Spleen (tissue), 11 donors: ENCODE measurements at regions not wholly inside any gene's neighbourhood (a gene's known extent, or its start where the extent isn't known, plus 50 kb on each side); places are given as distances from the start of the nearest gene placed in this dataset.

ENCODE experiments used
- DNase-seq: peaks from one replicate; pipeline ENCODE4 v3.0.0-alpha.2; 2020
- H3K27ac ChIP-seq, 8 donors: fragments of 200-600 bp; sonication (generic) in 7 of 8; 1 replicate in 4 of 8; 2 replicates in 4 of 8; pipeline versions ENCODE4 v1.5.0 to v1.8.0; 2016 to 2021; ENCODE audit warnings: inconsistent platforms in 4 of 8, mild to moderate bottlenecking in 4 of 8, moderate library complexity in 1 of 8
- H3K27me3 ChIP-seq, 7 donors: fragments of 200-600 bp; sonication (generic) in 6 of 7; replicated peaks in 1 of 7; 1 replicate in 4 of 7; 2 replicates in 3 of 7; pipeline versions ENCODE4 v1.5.0 to v1.8.0; 2016 to 2021; ENCODE audit warnings: inconsistent platforms in 3 of 7, mild to moderate bottlenecking in 1 of 7
- H3K36me3 ChIP-seq, 6 donors: fragments of 200-600 bp; sonication (generic) in 5 of 6; 1 replicate in 4 of 6; 2 replicates in 2 of 6; pipeline versions ENCODE4 v1.5.0 to v1.8.0; 2016 to 2021; ENCODE audit warnings: inconsistent platforms in 2 of 6
- H3K4me1 ChIP-seq, 6 donors: fragments of 200-600 bp; sonication (generic) in 5 of 6; 1 replicate in 3 of 6; 2 replicates in 3 of 6; pipeline versions ENCODE4 v1.5.0 to v1.8.0; 2016 to 2021; ENCODE audit warnings: inconsistent platforms in 3 of 6
- H3K4me3 ChIP-seq, 8 donors: fragments of 200-600 bp; sonication (generic) in 7 of 8; 1 replicate in 4 of 8; 2 replicates in 4 of 8; pipeline versions ENCODE4 v1.5.0 to v1.8.0; 2016 to 2021; ENCODE audit warnings: inconsistent platforms in 4 of 8, mild to moderate bottlenecking in 4 of 8, moderate library complexity in 2 of 8
- H3K9me3 ChIP-seq, 8 donors: fragments of 200-600 bp; sonication (generic) in 7 of 8; 1 replicate in 4 of 8; 2 replicates in 4 of 8; pipeline versions ENCODE4 v1.5.0 to v1.8.0; 2016 to 2021; ENCODE audit warnings: inconsistent platforms in 4 of 8
- POLR2A ChIP-seq, 3 donors: fragments of 450-650 bp; IDR thresholded peaks; one replicate each; pipeline ENCODE4 v1.5.1; 2017; ENCODE audit warnings: antibody characterized with exemption in 3 of 3, mild to moderate bottlenecking in 1 of 3
- POLR2AphosphoS5 ChIP-seq, 3 donors: sonication (generic); formaldehyde crosslinking; IDR thresholded peaks; one replicate each; pipeline ENCODE4 v1.5.1; 2017; ENCODE audit warnings: antibody characterized with exemption in 3 of 3
- WGBS, 5 donors: extraction: QIAGEN DNeasy Blood & Tissue Kit in 3 of 5; methylation state at CpG; one replicate each; pipeline versions ENCODE4 v1.1.5 to v1.1.7; 2013 to 2018; 5-methylcytosine and 5-hydroxymethylcytosine counted together
- intact Hi-C: fragments of 100-400 bp; cut with DNase I; formaldehyde crosslinking; loops from one replicate; pipeline ENCODE4 v1.15.0; 2023; ENCODE audit warnings: low total_unique reads
- TF ChIP-seq, protein P1 (sequence below), 11 experiments: fragments of 200-600 bp in 7 of 11; fragments of 450-650 bp in 4 of 11; sonication (generic) in 4 of 11; IDR thresholded peaks in 8 of 11; conservative IDR thresholded peaks in 3 of 11; 1 replicate in 7 of 11; 2 replicates in 4 of 11; pipeline versions ENCODE4 v1.4.0 to v1.8.0; 2016 to 2021; ENCODE audit warnings: antibody characterized with exemption in 11 of 11, inconsistent platforms in 4 of 11, mild to moderate bottlenecking in 1 of 11
- donor health status: healthy with polysubstance abuse.
- donor health status: DM: no; HTN: no; CAD: no; lungs with moderate emphysema.
- donor health status: DM: no; HTN: no; CAD: no.
- donor health status: Bipolar disorder and iron deficiency.
- donor health status: healthy.
- donor health status: DM: no; HTN: no; CAD: no.
- donor health status: DM: yes; HTN: yes; CAD: no.

DNA sequence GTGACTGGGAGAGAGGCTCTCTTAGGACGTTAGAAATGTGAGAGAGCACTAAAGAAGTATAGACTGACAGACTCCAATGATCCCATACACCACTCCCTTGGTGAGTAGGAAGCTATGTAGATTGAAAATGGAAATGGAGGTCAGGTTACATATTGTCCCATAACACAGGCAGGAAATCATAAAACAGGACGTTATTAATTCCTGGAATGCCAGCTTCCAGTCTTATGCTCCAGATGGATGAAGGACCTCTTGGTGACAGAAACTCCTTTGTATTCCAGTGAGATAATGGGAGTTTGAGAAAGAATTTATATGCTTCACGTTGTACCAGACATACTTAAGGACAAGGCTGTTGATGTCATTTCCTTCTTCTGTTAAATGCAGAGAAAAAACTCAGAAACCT lies 338.2 kb upstream of the ITGA1 start:
- no peaks in the 10 kb centered on the region for H3K36me3 ChIP-seq
- no peaks in the 10 kb centered on the region for H3K4me1 ChIP-seq
- no peaks in the 10 kb centered on the region for H3K9me3 ChIP-seq
- 15 to 33% (median 26%) methylated on average over 3 of the region's 3 CpGs for WGBS, 5 donors
- H3K4me3 ChIP-seq, result no peak overlapping the region
- DNase-seq, result no peak
- intact Hi-C loops, result no loop called here
- H3K27ac ChIP-seq, result no peak overlapping the region
- TF ChIP-seq, protein P1, sequence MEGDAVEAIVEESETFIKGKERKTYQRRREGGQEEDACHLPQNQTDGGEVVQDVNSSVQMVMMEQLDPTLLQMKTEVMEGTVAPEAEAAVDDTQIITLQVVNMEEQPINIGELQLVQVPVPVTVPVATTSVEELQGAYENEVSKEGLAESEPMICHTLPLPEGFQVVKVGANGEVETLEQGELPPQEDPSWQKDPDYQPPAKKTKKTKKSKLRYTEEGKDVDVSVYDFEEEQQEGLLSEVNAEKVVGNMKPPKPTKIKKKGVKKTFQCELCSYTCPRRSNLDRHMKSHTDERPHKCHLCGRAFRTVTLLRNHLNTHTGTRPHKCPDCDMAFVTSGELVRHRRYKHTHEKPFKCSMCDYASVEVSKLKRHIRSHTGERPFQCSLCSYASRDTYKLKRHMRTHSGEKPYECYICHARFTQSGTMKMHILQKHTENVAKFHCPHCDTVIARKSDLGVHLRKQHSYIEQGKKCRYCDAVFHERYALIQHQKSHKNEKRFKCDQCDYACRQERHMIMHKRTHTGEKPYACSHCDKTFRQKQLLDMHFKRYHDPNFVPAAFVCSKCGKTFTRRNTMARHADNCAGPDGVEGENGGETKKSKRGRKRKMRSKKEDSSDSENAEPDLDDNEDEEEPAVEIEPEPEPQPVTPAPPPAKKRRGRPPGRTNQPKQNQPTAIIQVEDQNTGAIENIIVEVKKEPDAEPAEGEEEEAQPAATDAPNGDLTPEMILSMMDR (IDR thresholded peaks at IDR 0.05 in 8 of 11, conservative IDR thresholded peaks at IDR 0.05 in 3 of 11), result no peak
- TF ChIP-seq POLR2AphosphoS5 (IDR thresholded peaks at IDR 0.05), result no peak
- no peak for TF ChIP-seq POLR2A (IDR thresholded peaks at IDR 0.05)
- H3K27me3 ChIP-seq, result no peaks in the 10 kb centered on the region

DNA sequence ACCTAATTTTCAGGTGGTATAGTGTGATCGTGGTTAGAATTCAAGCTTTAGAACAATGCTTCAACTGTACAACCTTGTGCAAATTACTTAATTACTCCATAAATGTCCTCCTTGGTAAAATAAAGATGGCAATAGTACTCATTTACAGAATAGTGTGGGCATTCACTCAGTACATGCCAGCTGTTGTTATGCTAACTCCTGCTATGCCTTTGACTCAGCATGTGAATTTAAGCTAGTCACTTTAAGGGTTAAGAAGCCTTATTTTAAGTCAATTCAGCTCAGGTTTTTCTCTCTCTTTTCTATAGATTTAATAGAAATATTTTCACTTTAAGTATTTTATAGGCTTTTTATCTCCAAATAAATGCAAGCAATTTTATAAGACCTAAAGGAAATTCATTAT lies 335.6 kb upstream of the ITGA1 start:
- no peaks in the 10 kb centered on the region for H3K9me3 ChIP-seq
- 81 to 96% (median 93%) methylated on average over 1 of the region's 1 CpG for WGBS, 5 donors
- intact Hi-C loops, result no loop called here

DNA sequence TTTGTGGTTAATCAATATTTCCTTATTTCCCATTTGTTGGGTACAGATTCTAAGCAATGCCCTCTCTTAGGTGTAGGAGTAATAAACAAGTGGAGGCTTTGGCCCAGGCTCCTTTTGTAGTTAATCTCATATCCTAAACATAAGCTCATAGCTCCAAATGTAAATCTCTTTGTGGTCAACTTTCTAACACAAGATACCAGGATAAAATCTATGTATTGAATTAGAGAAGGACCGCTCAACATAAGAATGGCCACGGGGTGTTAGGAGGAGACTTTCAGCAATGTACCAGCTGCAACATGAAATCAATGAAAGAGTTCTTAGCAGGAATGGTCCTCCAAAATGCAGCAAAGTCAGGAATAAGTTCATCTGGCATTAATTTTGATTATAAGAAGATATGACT lies 334.5 kb upstream of the ITGA1 start:
- Histone ChIP-seq H3K36me3 (no peaks in the 10 kb centered on the region), H3K9me3 (no peaks in the 10 kb centered on the region), H3K4me3 (no peak overlapping the region), H3K27ac (no peak overlapping the region), H3K4me1 (no peaks in the 10 kb centered on the region), H3K27me3 (no peaks in the 10 kb centered on the region)
- WGBS, 5 donors, result 86 to 92% (median 90%) methylated on average over 2 of the region's 2 CpGs
- no peak for DNase-seq
- intact Hi-C loops, result no loop called here
- TF ChIP-seq, protein P1 (IDR thresholded peaks at IDR 0.05 in 8 of 11, conservative IDR thresholded peaks at IDR 0.05 in 3 of 11), result no peak
- no peak for TF ChIP-seq POLR2AphosphoS5 (IDR thresholded peaks at IDR 0.05)
- no peak for TF ChIP-seq POLR2A (IDR thresholded peaks at IDR 0.05)

More for the DNA sequence above, 335.6 kb upstream of the ITGA1 start:
- Histone ChIP-seq H3K27ac (no peak overlapping the region), H3K4me3 (no peak overlapping the region), H3K36me3 (no peaks in the 10 kb centered on the region), H3K4me1 (no peaks in the 10 kb centered on the region), H3K27me3 (no peaks in the 10 kb centered on the region)
- TF ChIP-seq POLR2A (IDR thresholded peaks at IDR 0.05) (no peak), POLR2AphosphoS5 (IDR thresholded peaks at IDR 0.05) (no peak)
- TF ChIP-seq, protein P1 (IDR thresholded peaks at IDR 0.05 in 8 of 11, conservative IDR thresholded peaks at IDR 0.05 in 3 of 11), result no peak
- DNase-seq, result no peak

DNA sequence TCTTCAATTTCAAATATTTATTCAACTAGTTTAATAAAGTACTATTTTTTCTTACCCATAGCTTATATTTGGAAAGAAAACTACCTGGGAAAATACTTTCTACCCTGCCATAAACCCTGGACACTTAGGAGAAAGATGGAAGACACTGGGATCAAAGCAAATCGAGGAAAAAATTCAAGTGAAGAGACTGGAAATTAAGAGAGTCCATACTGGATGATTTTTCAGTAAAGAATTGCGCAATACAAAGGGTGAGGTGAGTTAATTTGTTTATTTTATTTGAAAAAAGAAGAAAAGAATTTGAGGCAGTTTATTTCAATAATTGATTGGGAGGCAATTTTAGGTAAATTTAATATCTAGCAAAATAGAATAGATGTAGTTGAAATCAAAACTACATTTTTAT lies 331.8 kb upstream of the ITGA1 start:
- H3K36me3 ChIP-seq, result no peaks in the 10 kb centered on the region
- no peak for DNase-seq
- H3K27ac ChIP-seq, result no peak overlapping the region
- no peaks in the 10 kb centered on the region for H3K4me1 ChIP-seq
- 64 to 83% (median 69%) methylated on average over 2 of the region's 2 CpGs for WGBS, 5 donors
- no peak overlapping the region for H3K4me3 ChIP-seq
- TF ChIP-seq, protein P1 (IDR thresholded peaks at IDR 0.05 in 8 of 11, conservative IDR thresholded peaks at IDR 0.05 in 3 of 11), result no peak
- TF ChIP-seq POLR2A (IDR thresholded peaks at IDR 0.05), result no peak
- no peak for TF ChIP-seq POLR2AphosphoS5 (IDR thresholded peaks at IDR 0.05)
- H3K9me3 ChIP-seq, result no peaks in the 10 kb centered on the region
- intact Hi-C loops, result no loop called here
- no peaks in the 10 kb centered on the region for H3K27me3 ChIP-seq
